ENCODE measurements at regions not wholly inside any gene's neighbourhood (a gene's known extent, or its start where the extent isn't known, plus 50 kb on each side); places are given as distances from the start of the nearest gene placed in this dataset.

DNA sequence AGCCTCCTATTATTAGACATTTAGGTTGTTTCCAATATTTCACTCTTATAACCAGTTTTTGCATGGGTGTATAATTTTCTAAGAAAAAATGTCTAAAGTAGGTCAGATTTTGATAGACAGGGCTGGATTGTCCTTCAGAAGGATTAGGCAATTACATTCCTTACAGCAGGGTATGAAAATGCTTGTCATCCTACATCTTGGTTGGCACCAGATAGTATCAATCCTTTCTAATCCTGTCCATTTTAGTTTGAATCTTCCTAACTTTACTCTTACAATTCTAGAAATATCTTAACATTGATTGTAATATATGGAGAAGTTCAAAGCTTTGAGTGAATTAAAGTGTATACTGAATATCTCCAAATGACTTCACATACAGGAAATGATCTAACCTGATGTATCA is 63.0 kb upstream of the ZBED5 start:
- DNase-seq = no peak

DNA sequence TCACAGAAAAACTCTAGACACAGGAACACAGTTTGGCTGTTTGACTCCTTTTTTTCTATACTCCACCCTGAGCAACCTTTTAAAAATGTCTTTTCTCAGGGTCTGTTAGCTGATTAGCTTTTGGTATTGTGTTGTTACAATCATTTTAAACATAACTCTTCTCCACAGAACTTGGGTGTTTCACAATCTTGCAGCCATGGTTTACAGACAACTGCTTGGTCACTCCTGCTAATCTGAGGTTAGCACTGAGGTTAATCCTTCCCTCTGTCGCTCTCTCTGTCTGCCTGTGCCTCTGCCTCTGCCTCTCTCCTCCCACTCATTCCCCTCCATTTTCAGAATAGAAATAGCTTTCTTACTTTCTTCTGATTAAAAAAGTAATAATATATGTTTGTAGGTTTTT is 62.4 kb upstream of the ZBED5 start:
- no peak for DNase-seq

DNA sequence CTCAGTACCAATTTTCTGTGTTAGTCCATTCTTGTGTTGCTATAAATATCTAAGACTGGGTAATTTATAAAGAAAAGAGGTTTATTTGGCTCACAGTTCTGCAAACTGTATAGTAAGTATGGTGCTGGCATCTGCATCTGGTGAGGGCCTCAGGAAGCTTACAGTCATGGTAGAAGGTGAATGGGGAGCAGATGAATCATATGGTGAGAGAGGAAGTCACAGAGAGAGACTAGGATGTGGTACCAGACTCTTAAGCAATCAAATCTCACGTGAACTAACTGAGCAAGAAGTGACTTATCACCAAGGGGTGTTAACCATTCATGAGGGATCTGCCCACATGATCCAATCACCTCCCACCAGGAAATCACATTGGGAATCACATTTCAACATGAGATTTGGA is 60.8 kb upstream of the ZBED5 start:
- DNase-seq = no peak

DNA sequence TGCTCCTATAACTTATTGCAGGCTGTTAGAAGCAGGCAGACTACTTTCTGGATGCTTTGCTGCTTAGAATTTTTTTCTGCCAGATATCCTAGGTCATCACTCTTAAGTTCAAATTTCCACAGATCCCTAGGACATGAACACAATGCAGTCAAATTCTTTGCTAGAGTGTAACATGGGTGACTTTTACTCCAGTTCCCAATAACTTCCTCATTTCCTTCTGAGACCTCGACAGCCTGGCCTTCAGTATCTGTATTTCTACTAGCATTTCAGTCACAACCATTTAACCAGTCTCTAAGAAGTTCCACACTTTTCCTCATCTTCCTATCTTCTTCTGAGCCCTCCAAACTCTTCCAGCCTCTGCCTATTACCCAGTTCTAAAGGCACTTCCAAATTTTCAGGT is 60.4 kb upstream of the ZBED5 start:
- no peak for DNase-seq

DNA sequence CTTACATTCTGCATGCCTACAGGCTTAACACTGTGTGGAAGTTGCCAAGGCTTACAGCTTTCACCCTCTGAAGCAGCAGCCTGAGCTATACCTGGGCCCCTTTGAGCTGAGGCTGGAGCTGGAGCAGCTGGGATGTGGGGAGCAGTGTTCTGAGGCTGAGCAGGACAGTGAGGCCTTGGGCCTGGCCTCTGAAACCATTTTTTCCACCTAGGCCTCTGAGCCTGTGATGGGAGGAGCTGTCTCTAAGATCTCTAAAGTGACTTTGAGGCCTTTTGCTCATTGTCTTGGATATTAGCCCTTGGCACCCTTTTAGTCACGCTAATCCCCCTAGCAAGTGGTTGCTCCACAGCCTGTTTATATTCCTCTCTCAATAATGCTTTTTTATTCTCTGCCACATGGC is 59.9 kb upstream of the ZBED5 start:
- DNase-seq = no peak

DNA sequence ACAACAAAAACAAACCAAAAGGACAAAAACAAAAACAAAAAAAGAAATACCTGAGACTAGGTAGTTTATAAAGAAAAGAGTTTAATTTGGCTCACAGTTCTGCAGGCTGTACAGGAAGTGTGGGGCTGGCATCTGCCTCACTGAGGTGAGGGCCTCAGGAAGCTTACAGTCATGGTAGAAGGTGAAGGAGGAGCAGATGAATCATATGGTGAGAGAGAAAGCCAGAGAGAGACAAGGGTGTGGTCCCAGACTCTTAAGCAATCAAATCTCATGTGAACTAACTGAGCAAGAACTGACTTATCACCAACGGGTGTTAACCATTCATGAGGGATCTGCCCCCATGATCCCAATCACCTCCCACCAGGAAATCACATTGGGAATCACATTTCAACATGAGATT is 58.8 kb upstream of the ZBED5 start:
- no peak for DNase-seq

DNA sequence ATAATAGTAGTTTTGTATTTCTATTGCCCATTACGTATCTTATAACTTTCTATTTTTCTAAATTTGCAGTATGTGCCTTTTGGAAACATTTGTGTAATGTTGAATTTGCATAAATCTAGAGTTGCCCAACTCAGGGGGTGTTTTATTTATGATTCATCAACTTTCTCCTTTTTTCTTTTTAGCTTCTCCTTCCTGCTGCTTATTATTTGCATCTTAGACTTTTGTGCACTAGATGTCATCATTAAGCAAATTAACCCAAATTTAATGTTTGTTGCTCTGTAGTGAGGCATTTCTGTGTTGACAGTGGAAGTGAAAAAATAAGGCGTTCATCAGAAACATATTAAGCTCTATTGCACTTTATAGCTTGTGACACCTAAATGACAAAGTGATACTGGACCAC is 56.2 kb upstream of the ZBED5 start:
- DNase-seq = no peak

DNA sequence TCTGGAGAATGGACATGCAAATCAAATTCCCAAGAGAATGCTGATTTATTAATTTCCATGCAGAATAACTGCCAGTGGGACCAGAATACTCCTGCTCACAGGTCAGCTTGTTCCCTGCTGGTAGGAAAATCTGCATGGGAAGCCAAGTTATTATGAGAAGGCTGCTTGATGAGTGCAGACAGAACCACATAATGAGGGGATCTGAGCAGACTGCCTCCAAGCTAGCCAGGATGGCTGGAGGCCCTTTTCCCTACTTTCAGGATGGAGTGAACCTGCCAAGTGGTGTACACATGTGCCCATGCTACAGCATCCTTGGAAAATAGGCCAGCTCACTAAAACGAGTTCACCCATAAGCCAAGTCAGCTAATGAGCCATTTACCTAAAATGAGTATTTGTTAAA is 55.2 kb upstream of the ZBED5 start:
- DNase-seq = no peak

DNA sequence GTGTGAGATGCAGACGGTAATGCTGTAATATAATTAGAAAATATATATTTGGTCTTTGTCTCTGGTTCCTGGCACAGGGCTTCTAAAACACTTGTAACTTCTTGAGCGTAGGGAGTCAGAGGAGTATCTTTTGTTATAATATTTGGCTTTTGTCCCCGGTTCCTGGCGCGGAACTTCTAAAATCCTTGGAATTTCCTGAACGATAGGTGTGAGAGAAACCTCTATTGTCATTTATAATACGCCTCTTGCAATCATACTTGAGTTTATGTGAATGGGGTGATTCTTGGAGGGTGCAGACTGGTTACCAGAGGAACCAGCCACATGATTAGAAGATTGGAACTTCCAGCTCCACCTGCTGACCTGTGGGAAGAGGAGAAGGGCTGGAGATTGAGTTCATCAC is 54.1 kb upstream of the ZBED5 start:
- no peak for DNase-seq

DNA sequence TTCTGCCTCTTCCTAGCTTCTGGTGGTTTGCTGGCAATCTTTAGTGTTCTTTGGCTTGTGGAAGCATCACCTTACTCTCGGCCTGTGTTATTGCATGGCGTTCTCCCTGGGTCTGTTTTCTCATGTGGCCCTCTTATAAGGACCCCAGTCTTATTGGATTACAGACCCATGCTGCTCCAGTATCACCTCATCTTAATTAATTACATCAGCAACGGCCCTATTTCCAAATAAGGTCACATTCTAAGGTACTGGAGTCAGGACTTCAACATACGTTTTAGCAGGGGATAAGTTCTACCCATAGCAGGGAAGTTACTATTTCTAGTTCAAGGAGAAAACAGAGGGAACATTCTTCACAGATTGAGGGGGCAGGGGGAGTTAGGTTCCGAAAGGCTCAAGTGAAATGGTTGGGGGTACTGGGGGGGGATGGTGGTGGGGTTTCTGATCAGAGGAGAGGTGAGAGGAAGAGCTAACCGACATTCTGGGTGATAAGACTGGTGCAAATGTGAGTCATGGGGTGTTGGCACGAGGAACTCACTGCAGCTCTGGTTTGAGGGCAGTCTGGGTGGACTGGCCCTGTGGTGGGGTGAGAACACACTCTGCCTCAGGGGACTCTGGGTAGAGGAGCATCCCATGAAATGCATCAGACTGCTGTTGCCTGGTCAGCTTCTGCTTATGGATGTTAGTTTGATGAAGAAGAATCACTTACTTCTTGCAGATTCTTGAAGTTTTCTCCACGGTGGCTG is 51.5 kb upstream of the ZBED5 start:
- no peak for DNase-seq

DNA sequence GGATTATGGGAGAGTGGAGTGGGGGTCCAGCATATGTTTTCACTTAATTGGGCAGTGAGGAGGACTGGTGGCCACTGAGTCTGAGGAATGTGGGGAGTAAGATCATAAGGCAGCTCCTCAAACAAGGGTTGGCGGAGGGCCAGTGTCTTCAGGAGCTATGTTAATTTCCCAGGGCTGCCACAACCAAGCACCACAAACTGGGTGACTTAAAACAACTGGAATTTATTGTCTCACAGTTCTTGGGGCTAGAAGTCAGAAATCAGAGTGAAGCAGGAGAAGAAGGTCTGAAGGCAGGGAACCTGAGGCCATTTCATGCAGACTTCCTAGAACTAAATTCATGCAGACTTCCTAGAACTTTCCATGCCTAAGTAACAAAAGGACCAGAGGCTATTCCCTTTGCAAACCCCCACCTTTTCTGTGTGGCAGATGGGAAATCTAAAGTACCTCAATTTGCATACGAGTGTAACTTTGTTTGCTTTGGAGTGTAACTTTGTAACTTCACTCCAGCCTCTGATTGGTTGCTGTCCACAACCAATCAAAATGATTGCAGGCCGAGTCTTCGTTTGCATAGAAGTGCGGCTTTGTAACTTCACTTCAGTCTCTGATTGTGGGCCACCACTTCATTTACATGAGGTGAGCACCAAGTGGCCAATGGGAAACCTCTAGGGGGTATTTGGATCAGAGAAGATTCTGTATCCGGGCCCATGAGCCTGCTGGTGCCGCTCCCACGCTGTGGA is 50.5 kb upstream of the ZBED5 start:
- no peak for DNase-seq

Measured in stimulated activated CD4-positive, alpha-beta T cell treated with anti-CD3 and anti-CD28 coated beads, Interleukin-2, amount 100 ng/mL, for 24 hours (primary cell).